PC-9 (cell line): ENCODE measurements at regions not wholly inside any gene's neighbourhood (a gene's known extent, or its start where the extent isn't known, plus 50 kb on each side); places are given as distances from the start of the nearest gene placed in this dataset.

Experiments
- EZH2 ChIP-seq: fragments of 200-600 bp; sonication (generic); IDR thresholded peaks from 2 replicates; pipeline ENCODE4 v1.8.0; 2017; ENCODE audit warnings: antibody characterized with exemption, low read depth
- TF ChIP-seq, protein P1 (sequence below): fragments of 200-600 bp; sonication (generic); conservative IDR thresholded peaks from 2 replicates; pipeline ENCODE4 v1.6.1; 2017; ENCODE audit warnings: mixed run types, antibody characterized with exemption, mild to moderate bottlenecking, moderate library complexity

DNA sequence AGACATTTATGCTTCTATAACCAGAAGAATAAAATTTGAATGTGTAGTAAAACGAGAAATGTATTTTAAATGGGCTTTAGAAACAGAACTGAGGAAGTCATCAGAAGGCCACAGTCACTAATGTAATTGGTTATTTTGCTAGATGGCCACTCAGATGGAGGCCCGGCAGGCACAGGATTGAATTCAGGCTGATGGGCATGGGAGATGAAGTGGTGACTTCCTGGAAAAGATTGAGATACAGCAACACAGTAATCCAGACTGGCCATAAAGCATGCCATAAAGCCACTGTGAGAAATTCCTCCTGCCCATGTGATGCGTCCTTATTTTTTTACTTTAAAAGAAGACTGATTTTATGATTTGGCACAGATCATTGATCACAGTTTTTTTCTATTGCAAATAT is 297.7 kb downstream of the ICOS start:
- TF ChIP-seq, protein P1, sequence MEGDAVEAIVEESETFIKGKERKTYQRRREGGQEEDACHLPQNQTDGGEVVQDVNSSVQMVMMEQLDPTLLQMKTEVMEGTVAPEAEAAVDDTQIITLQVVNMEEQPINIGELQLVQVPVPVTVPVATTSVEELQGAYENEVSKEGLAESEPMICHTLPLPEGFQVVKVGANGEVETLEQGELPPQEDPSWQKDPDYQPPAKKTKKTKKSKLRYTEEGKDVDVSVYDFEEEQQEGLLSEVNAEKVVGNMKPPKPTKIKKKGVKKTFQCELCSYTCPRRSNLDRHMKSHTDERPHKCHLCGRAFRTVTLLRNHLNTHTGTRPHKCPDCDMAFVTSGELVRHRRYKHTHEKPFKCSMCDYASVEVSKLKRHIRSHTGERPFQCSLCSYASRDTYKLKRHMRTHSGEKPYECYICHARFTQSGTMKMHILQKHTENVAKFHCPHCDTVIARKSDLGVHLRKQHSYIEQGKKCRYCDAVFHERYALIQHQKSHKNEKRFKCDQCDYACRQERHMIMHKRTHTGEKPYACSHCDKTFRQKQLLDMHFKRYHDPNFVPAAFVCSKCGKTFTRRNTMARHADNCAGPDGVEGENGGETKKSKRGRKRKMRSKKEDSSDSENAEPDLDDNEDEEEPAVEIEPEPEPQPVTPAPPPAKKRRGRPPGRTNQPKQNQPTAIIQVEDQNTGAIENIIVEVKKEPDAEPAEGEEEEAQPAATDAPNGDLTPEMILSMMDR = no peak
- no peak for TF ChIP-seq EZH2
